MCF 10A (cell line): ENCODE measurements at regions not wholly inside any gene's neighbourhood (a gene's known extent, or its start where the extent isn't known, plus 50 kb on each side); places are given as distances from the start of the nearest gene placed in this dataset.

Experiments used
- BruUV-seq: library from RNA; stranded (reverse); fragments of 400-500 nt; replicated peaks from 2 replicates; lab custom pipeline; 2021; lab: Mats Ljungman, UMichigan
- CTCF ChIA-PET: fragments of 300-600 bp; sonication (Branson Sonifier 250); formaldehyde crosslinking; extraction: SDS; loops from one replicate; lab custom pipeline; 2021; ENCODE audit warnings: antibody characterized with exemption, inconsistent platforms; lab: Yijun Ruan, JAX
- POLR2A ChIA-PET: fragments of 300-600, 350-650 bp; sonication (Branson Sonifier 250); formaldehyde crosslinking; extraction: SDS; loops from one replicate; lab custom pipeline; 2020; ENCODE audit warnings: antibody characterized with exemption, inconsistent platforms; lab: Yijun Ruan, JAX
- DNase-seq: peaks from one replicate; pipeline ENCODE4 v3.0.0-alpha.2; 2018; ENCODE audit not compliant: unreplicated experiment
- H3K27ac Mint-ChIP-seq: one replicate; pipeline ENCODE4 v1.8.0; 2022; ENCODE audit warnings: mild to moderate bottlenecking, low read depth, mixed read lengths; ENCODE audit not compliant: unreplicated experiment
- H3K27me3 Mint-ChIP-seq: one replicate; pipeline ENCODE4 v1.8.0; 2022; ENCODE audit warnings: mixed read lengths; ENCODE audit not compliant: insufficient read depth, unreplicated experiment
- H3K36me3 Mint-ChIP-seq: one replicate; pipeline ENCODE4 v1.8.0; 2022; ENCODE audit warnings: mild to moderate bottlenecking, moderate library complexity, mixed read lengths; ENCODE audit not compliant: insufficient read depth, unreplicated experiment
- H3K4me1 Mint-ChIP-seq: one replicate; pipeline ENCODE4 v1.8.0; 2022; ENCODE audit warnings: mixed read lengths; ENCODE audit not compliant: insufficient read depth, unreplicated experiment
- H3K4me3 Mint-ChIP-seq: one replicate; pipeline ENCODE4 v1.8.0; 2022; ENCODE audit warnings: mild to moderate bottlenecking, moderate library complexity, mixed read lengths; ENCODE audit not compliant: unreplicated experiment
- H3K9me3 Mint-ChIP-seq: one replicate; pipeline ENCODE4 v1.8.0; 2022; ENCODE audit warnings: mixed read lengths; ENCODE audit not compliant: unreplicated experiment
- intact Hi-C: fragments of 100-400 bp; cut with micrococcal nuclease; formaldehyde crosslinking; loops from 2 replicates; pipeline ENCODE4 v1.14.1; 2022
- TF ChIP-seq, protein P1 (sequence below): fragments of 200-600 bp; IDR thresholded peaks from one replicate; pipeline ENCODE4 v1.8.0; 2022; ENCODE audit warnings: antibody characterized with exemption, mild to moderate bottlenecking; ENCODE audit not compliant: unreplicated experiment

DNA sequence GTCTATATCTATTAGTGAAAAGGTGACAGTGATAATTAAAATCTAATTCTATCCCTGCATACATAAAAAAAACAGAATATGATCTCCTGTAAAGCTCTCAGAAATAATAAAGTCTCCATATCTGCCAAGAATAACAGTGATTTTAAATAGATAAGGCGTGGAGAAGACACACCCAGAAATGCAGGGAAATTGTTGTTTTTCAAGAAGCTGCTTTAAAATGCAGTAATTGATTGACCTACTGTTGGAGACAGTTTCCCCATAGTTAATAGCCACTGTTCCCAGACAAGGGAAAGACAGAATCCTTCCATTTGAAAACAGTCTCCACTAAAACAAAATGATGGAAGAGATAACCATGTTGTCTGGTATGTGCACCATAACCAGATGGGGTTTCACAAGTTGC is 571.5 kb upstream of the CDH5 start:
- Mint-ChIP-seq H3K9me3 (peaks cover 50% of the 10 kb centered on the region), H3K27ac (no peak overlapping the region), H3K4me1 (no peaks in the 10 kb centered on the region), H3K27me3 (no peaks in the 10 kb centered on the region), H3K36me3 (no peaks in the 10 kb centered on the region), H3K4me3 (no peak overlapping the region)
- no TSS peak for BruUV-seq
- TF ChIP-seq, protein P1, sequence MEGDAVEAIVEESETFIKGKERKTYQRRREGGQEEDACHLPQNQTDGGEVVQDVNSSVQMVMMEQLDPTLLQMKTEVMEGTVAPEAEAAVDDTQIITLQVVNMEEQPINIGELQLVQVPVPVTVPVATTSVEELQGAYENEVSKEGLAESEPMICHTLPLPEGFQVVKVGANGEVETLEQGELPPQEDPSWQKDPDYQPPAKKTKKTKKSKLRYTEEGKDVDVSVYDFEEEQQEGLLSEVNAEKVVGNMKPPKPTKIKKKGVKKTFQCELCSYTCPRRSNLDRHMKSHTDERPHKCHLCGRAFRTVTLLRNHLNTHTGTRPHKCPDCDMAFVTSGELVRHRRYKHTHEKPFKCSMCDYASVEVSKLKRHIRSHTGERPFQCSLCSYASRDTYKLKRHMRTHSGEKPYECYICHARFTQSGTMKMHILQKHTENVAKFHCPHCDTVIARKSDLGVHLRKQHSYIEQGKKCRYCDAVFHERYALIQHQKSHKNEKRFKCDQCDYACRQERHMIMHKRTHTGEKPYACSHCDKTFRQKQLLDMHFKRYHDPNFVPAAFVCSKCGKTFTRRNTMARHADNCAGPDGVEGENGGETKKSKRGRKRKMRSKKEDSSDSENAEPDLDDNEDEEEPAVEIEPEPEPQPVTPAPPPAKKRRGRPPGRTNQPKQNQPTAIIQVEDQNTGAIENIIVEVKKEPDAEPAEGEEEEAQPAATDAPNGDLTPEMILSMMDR = no peak
- DNase-seq = no peak
- intact Hi-C loops = no loop called here
- ChIA-PET CTCF (no interaction called here), POLR2A (no interaction called here)

DNA sequence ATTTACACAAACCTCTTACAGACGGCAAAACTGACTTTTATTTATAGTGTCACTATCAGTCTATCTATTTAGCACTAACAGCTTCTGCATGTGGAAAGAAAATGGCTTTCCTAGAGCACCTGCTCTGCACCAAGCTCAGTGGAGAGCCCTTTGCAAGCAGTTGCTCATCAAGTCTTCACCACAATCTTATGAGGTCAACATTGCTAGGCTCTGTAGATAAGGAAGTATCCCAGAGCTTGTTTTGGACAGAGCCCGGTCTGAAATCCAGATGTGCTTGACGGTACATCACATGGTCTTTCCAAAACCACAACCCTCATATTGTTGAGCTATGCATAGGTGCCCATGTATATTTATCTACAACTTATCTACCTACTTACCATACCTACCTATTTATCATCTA is 572.7 kb upstream of the CDH5 start:
- BruUV-seq = no TSS peak
- POLR2A ChIA-PET = no interaction called here
- TF ChIP-seq, protein P1 = no peak
- H3K36me3 Mint-ChIP-seq = no peaks in the 10 kb centered on the region
- no peak overlapping the region for H3K4me3 Mint-ChIP-seq
- intact Hi-C loops = no loop called here
- no peaks in the 10 kb centered on the region for H3K27me3 Mint-ChIP-seq
- no peak overlapping the region for H3K27ac Mint-ChIP-seq
- CTCF ChIA-PET = no interaction called here
- DNase-seq = no peak
- peaks cover 43% of the 10 kb centered on the region for H3K9me3 Mint-ChIP-seq
- H3K4me1 Mint-ChIP-seq = no peaks in the 10 kb centered on the region

DNA sequence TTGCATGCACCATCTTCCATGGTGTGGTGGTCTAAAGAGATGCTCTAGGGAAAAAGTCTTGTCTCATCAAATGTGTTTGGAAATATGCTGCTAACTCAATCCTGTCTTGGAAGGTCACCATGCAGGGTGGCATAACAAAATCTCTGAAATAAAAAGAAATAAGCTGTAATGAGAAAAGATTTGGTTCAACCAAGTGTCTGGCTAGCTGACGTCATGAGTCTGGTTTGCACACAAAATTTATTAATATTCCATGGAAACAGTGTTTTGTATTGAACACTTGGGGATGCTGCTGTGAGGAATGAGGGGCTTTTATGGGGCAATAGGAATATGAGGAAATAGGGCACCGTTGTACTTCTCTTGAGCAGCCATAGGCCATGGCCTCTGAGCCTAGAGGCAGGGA is 575.7 kb upstream of the CDH5 start:
- TF ChIP-seq, protein P1 = no peak
- no TSS peak for BruUV-seq
- intact Hi-C loops = no loop called here
- Mint-ChIP-seq H3K27ac (no peak overlapping the region), H3K36me3 (no peaks in the 10 kb centered on the region), H3K4me1 (no peaks in the 10 kb centered on the region), H3K4me3 (no peak overlapping the region), H3K9me3 (peaks cover 38% of the 10 kb centered on the region), H3K27me3 (no peaks in the 10 kb centered on the region)
- no peak for DNase-seq
- POLR2A ChIA-PET = no interaction called here
- CTCF ChIA-PET = no interaction called here

DNA sequence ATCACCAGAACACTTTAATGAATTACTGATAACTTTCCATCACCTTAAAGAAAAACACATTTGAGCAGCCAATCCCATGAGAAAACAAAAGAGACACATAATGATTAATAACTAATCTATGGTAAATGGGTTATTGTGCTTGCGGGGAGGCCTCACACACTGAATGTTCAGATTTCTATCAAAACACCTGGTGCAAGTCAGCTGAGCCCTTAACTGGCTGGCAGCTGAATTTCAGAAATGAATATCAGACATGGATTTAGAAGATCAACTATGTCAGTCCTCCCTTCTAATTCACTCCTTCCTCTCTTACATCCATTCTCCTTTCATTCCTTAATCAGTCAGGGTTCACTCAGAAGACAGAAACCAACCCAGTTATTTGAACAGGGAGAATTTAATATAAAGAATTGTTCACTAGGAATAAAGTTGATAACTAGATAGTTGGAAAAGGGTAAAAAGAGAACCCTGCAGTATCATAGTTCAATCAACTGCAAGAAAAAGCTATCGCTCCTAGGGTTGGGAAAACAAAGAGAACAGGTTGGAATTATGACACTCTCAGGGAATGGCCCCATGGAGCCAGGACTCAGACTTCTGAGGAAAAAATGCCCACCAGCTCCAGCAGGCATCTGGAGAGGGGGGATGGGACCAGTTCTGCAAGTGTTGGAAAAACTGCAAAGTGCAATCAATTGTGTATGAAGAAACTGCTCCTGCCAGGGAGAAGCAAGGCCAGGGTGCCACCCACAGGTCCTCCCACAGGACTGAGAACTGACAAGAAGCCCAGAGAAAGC is 577.1 kb upstream of the CDH5 start:
- ChIA-PET CTCF (interaction anchor here (0.7 kb wide), 1 partner anchor 554 kb away, joined by 3 read pairs; no protein-coding TSS in a partner anchor), POLR2A (no interaction called here)
- Mint-ChIP-seq H3K4me1 (no peaks in the 10 kb centered on the region), H3K36me3 (no peaks in the 10 kb centered on the region), H3K27ac (no peak overlapping the region), H3K9me3 (peaks cover 38% of the 10 kb centered on the region), H3K4me3 (no peak overlapping the region), H3K27me3 (no peaks in the 10 kb centered on the region)
- no peak for DNase-seq
- intact Hi-C loops = no loop called here
- TF ChIP-seq, protein P1 = no peak
- BruUV-seq = no TSS peak
